HFFc6 (cell line): ENCODE measurements at regions not wholly inside any gene's neighbourhood (a gene's known extent, or its start where the extent isn't known, plus 50 kb on each side); places are given as distances from the start of the nearest gene placed in this dataset.
"Not testable (repeated sequence)": the region's sequence is repeated elsewhere in the genome, so short reads cannot be mapped to it uniquely, and the experiment has no call there.

ENCODE experiments used
- DNase-seq: peaks from one replicate; pipeline ENCODE4 v3.0.0-alpha.2; 2018
- H3K27ac Mint-ChIP-seq: 2 replicates; pipeline ENCODE4 v1.8.0; 2020; ENCODE audit warnings: mild to moderate bottlenecking, mixed read lengths
- H3K27me3 Mint-ChIP-seq: 2 replicates; pipeline ENCODE4 v1.8.0; 2021; ENCODE audit warnings: mild to moderate bottlenecking, moderate library complexity, mixed read lengths; ENCODE audit not compliant: insufficient read depth
- H3K36me3 Mint-ChIP-seq: 2 replicates; pipeline ENCODE4 v1.8.0; 2021; ENCODE audit warnings: low read depth, mixed read lengths
- H3K4me1 Mint-ChIP-seq: 2 replicates; pipeline ENCODE4 v1.8.0; 2020; ENCODE audit warnings: low read depth, mixed read lengths
- H3K4me3 Mint-ChIP-seq: 2 replicates; pipeline ENCODE4 v1.8.0; 2020; ENCODE audit warnings: mild to moderate bottlenecking, moderate library complexity, mixed read lengths
- H3K9me3 Mint-ChIP-seq: 2 replicates; pipeline ENCODE4 v1.8.0; 2020; ENCODE audit warnings: mild to moderate bottlenecking, mixed read lengths
- TF ChIP-seq, protein P1 (sequence below): fragments of 200-600 bp; sonication (generic); IDR thresholded peaks from 2 replicates; pipeline ENCODE4 v1.5.0; 2021; ENCODE audit warnings: antibody characterized with exemption, mild to moderate bottlenecking

- no peaks in the 10 kb centered on the region for H3K36me3 Mint-ChIP-seq
- peaks cover 4% of the 10 kb centered on the region; the same call in 1 of the 2 replicates for H3K27me3 Mint-ChIP-seq
- no peak overlapping the region; the same call in 1 of the 2 replicates for H3K4me3 Mint-ChIP-seq
- H3K27ac Mint-ChIP-seq, result no peak overlapping the region
- TF ChIP-seq, protein P1, sequence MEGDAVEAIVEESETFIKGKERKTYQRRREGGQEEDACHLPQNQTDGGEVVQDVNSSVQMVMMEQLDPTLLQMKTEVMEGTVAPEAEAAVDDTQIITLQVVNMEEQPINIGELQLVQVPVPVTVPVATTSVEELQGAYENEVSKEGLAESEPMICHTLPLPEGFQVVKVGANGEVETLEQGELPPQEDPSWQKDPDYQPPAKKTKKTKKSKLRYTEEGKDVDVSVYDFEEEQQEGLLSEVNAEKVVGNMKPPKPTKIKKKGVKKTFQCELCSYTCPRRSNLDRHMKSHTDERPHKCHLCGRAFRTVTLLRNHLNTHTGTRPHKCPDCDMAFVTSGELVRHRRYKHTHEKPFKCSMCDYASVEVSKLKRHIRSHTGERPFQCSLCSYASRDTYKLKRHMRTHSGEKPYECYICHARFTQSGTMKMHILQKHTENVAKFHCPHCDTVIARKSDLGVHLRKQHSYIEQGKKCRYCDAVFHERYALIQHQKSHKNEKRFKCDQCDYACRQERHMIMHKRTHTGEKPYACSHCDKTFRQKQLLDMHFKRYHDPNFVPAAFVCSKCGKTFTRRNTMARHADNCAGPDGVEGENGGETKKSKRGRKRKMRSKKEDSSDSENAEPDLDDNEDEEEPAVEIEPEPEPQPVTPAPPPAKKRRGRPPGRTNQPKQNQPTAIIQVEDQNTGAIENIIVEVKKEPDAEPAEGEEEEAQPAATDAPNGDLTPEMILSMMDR, result no peak
- H3K4me1 Mint-ChIP-seq, result peaks cover 16% of the 10 kb centered on the region
- H3K9me3 Mint-ChIP-seq, result no peaks in the 10 kb centered on the region
- DNase-seq, result peak; percentile 10
These were observed 72.9 kb downstream of the ZNF783 start for GRCh38 chr7:149334930-149335329.

DNA sequence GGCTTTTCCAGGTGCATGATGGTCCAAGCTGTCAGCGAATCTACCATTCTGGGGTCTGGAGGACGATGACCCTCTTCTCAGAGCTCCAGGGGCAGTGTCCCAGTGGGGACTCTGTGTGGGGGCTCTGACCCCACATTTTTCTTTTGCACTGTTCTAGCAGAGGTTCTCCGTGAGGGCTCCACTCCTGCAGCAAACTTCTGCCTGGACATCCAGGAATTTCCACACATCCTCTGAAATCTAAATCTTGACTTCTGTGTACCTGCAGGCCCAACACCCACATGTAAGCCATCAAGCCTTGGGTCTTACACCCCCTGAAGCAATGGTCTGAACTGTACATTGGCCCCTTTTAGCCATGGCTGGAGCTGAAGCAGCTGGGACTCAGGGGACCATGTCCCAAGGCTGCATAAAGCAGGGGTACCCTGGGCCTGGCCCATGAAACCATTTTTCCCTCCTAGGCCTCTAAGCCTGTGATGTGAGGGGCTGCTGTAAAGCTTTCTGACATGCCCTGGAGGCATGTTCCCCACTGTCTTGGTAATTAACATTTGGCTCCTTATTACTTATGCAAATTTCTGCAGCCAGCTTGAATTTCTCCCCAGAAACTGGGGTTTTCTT lies 86.9 kb downstream of the ZNF783 start:
- Mint-ChIP-seq H3K9me3 (peaks cover 13% of the 10 kb centered on the region; the same call in 1 of the 2 replicates), H3K36me3 (no peaks in the 10 kb centered on the region)

DNA sequence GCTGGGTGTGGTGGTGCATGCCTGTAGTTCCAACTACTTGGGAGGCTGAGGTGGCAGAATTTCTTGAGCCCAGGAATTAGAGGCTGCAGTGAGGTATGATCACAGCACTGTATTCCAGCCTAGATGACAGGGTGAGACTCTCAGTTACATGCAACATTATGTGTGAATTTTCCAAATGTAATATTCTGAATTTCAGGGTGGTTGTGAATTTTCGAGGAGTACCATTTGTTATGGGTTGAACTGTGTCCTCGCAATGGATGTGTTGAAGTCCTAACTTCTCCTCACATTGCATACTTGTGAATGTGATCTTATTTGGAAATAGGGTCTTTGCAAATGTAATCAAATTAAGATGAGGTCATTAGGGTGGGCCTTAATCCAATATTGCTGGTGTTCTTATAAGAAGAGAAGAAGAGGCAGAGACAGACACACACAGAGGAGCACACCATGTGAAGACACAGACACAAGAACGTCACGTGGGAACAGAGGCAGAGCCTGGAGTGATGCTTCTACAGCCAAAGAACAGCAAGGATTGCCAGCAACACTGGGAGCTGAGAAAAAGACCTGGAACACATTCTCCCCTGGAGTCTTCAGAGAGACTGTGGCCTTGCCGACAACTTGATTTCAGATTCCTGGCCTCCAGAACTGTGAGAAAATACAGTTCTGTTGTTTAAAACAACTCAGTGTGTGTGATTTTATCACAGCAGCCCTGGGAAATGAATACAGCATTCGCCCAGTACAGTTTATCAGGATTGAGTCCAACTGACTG lies 91.9 kb downstream of the ZNF783 start:
- H3K4me1 Mint-ChIP-seq, result no peaks in the 10 kb centered on the region
- TF ChIP-seq, protein P1, result no peak
- H3K9me3 Mint-ChIP-seq, result peaks cover 9% of the 10 kb centered on the region; the same call in 1 of the 2 replicates
- H3K4me3 Mint-ChIP-seq, result no peak overlapping the region
- H3K27me3 Mint-ChIP-seq, result peaks cover 3% of the 10 kb centered on the region
- no peaks in the 10 kb centered on the region for H3K36me3 Mint-ChIP-seq
- DNase-seq, result no peak
- no peak overlapping the region for H3K27ac Mint-ChIP-seq

More for the DNA sequence above, 86.9 kb downstream of the ZNF783 start:
- Mint-ChIP-seq H3K4me3 (no peak overlapping the region), H3K27me3 (no peaks in the 10 kb centered on the region; the same call in none of the 2 replicates), H3K27ac (no peak overlapping the region), H3K4me1 (no peaks in the 10 kb centered on the region)
- no peak for DNase-seq
- TF ChIP-seq, protein P1, result no peak

DNA sequence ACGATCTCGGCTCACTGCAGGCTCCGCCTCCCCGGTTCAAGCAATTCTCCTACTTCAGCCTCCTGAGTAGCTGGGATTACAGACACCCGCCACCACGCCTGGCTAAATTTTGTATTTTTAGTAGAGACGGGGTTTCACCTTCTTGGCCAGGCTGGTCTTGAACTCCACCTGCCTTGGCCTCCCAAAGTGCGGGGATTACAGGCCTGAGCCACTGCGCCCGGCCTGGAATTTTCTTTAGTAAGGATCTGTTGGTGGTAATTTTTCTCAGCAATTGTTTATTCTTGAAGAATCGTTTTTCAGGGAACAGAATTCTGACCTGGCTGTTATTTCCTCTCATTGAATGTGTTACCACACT lies 93.0 kb downstream of the ZNF783 start:
- H3K27ac Mint-ChIP-seq, H3K36me3 Mint-ChIP-seq, H3K4me1 Mint-ChIP-seq, H3K27me3 Mint-ChIP-seq, H3K9me3 Mint-ChIP-seq, H3K4me3 Mint-ChIP-seq: not testable (repeated sequence)
- DNase-seq, result peak; percentile 3

DNA sequence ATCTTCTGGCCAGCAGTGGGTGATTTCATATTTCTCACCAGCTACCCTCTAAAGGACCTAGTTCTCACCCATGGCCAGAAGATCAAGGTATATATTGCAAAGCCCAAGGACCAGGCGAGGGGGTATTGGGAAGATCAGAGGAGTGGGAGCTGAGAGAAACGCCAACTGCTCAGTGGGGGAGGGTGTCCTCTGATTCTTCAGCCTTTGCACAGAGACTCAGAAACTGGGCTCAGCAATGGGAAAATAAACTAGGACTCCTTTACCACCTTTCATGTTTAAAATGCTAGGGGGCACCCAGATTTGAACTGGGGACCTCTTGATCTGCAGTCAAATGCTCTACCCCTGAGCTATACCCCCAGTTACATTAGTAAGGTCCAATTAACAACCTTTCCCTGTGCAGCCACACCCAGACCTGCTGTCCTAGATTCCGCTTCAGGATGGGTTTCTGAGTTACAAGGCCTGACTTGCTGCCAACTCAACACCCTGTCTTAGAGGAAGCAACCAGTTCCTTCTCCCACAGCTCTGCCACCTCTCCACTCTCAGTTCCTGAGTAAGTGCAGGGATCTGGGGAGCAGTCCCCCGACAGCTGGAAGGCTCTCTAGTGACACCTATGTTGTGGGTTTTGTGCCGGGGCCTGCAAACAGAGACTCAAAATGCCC lies 93.5 kb downstream of the ZNF783 start:
- Mint-ChIP-seq H3K27ac (no peak overlapping the region), H3K4me3 (no peak overlapping the region), H3K27me3 (peaks cover 3% of the 10 kb centered on the region), H3K9me3 (no peaks in the 10 kb centered on the region), H3K36me3 (no peaks in the 10 kb centered on the region), H3K4me1 (no peaks in the 10 kb centered on the region)
- DNase-seq, result peak; percentile 24
- TF ChIP-seq, protein P1, result no peak

- DNase-seq, result no peak
- Mint-ChIP-seq H3K27ac (no peak overlapping the region), H3K9me3 (no peaks in the 10 kb centered on the region; the same call in 1 of the 2 replicates), H3K36me3 (no peaks in the 10 kb centered on the region), H3K27me3 (peaks cover 3% of the 10 kb centered on the region), H3K4me3 (no peak overlapping the region), H3K4me1 (no peaks in the 10 kb centered on the region)
- TF ChIP-seq, protein P1, result no peak
These were observed 98.2 kb downstream of the ZNF777 start for GRCh38 chr7:149362696-149363095.
